HEK293 (cell line): ENCODE measurements at regions not wholly inside any gene's neighbourhood (a gene's known extent, or its start where the extent isn't known, plus 50 kb on each side); places are given as distances from the start of the nearest gene placed in this dataset.

Experiments used
- CTCF ChIA-PET: fragments of 350-600 bp; formaldehyde crosslinking; extraction: SDS; loops from one replicate; lab custom pipeline; 2021; ENCODE audit warnings: antibody characterized with exemption; lab: Yijun Ruan, JAX
- POLR2A ChIA-PET: fragments of 300-600 bp; formaldehyde crosslinking; extraction: SDS; loops from one replicate; lab custom pipeline; 2020; ENCODE audit warnings: antibody characterized with exemption, inconsistent platforms; lab: Yijun Ruan, JAX
- H3K27ac ChIP-seq: fragments of 200-500 bp; sonication (Bioruptor generic); 2 replicates; pipeline ENCODE4 v1.5.1; 2014; ENCODE audit warnings: low read depth, low read length, control low read depth, inconsistent platforms; ENCODE audit errors: extremely low read depth
- H3K36me3 ChIP-seq, 2 experiments: fragments of 200-500 bp in 1 of 2; sonication (Bioruptor generic) in 1 of 2; 1 replicate in 1 of 2; 2 replicates in 1 of 2; pipeline ENCODE4 v1.5.1; 2014 to 2017; ENCODE audit warnings: inconsistent platforms in 2 of 2, low read length in 2 of 2; ENCODE audit not compliant: control insufficient read depth in 2 of 2, insufficient read depth in 1 of 2
- H3K4me1 ChIP-seq: fragments of 200-500 bp; sonication (Bioruptor generic); 2 replicates; pipeline ENCODE4 v1.5.1; 2014; ENCODE audit warnings: mild to moderate bottlenecking, low read length, inconsistent platforms; ENCODE audit not compliant: control insufficient read depth, insufficient read depth
- H3K4me3 ChIP-seq: 2 replicates; pipeline ENCODE4 v1.5.1; 2011; ENCODE audit warnings: low read depth, mild to moderate bottlenecking, control low read depth, low read length, moderate library complexity
- H3K9me3 ChIP-seq: fragments of 200-500 bp; sonication (Bioruptor generic); 2 replicates; pipeline ENCODE4 v1.5.1; 2014; ENCODE audit warnings: low read depth, low read length, inconsistent platforms; ENCODE audit not compliant: control insufficient read depth, insufficient read depth
- CTCF ChIP-seq: fragments of 450-650 bp; formaldehyde crosslinking; IDR thresholded peaks from 2 replicates; pipeline ENCODE4 v1.5.1; 2016; ENCODE audit warnings: missing biosample characterization, missing genetic modification characterization
- ELK4 ChIP-seq: IDR thresholded peaks from 2 replicates; pipeline ENCODE4 v1.6.1; 2011; ENCODE audit warnings: mild to moderate bottlenecking, low read depth, low read length, borderline replicate concordance
- GLIS2 ChIP-seq: fragments of 450-650 bp; formaldehyde crosslinking; IDR thresholded peaks from 2 replicates; pipeline ENCODE4 v1.5.1; 2016; ENCODE audit warnings: missing biosample characterization, missing genetic modification characterization
- MYNN ChIP-seq: fragments of 450-650 bp; formaldehyde crosslinking; IDR thresholded peaks from 2 replicates; pipeline ENCODE4 v1.5.1; 2016; ENCODE audit warnings: missing biosample characterization, missing genetic modification characterization, borderline replicate concordance
- PBX3 ChIP-seq: sonication (generic); formaldehyde crosslinking; IDR thresholded peaks from 2 replicates; pipeline ENCODE4 v1.8.1; 2022; ENCODE audit warnings: mild to moderate bottlenecking, moderate library complexity, missing genetic modification reagents
- WT1 ChIP-seq: fragments of 450-650 bp; formaldehyde crosslinking; IDR thresholded peaks from 2 replicates; pipeline ENCODE4 v1.5.1; 2016; ENCODE audit warnings: missing biosample characterization, missing genetic modification characterization
- ZBTB20 ChIP-seq: fragments of 450-650 bp; formaldehyde crosslinking; IDR thresholded peaks from 2 replicates; pipeline ENCODE4 v1.5.1; 2016; ENCODE audit warnings: missing biosample characterization, missing genetic modification characterization
- ZBTB44 ChIP-seq: fragments of 450-650 bp; IDR thresholded peaks from 2 replicates; pipeline ENCODE4 v1.5.1; 2018; ENCODE audit warnings: missing biosample characterization, mild to moderate bottlenecking, missing genetic modification characterization
- ZBTB48 ChIP-seq: fragments of 450-650 bp; formaldehyde crosslinking; IDR thresholded peaks from 2 replicates; pipeline ENCODE4 v1.5.1; 2016; ENCODE audit warnings: missing biosample characterization, missing genetic modification characterization
- ZFP69B ChIP-seq: fragments of 450-650 bp; formaldehyde crosslinking; IDR thresholded peaks from 2 replicates; pipeline ENCODE4 v1.5.1; 2016; ENCODE audit warnings: missing biosample characterization, missing genetic modification characterization
- ZNF10 ChIP-seq: fragments of 450-650 bp; formaldehyde crosslinking; IDR thresholded peaks from 2 replicates; pipeline ENCODE4 v1.5.1; 2017; ENCODE audit warnings: missing biosample characterization, missing genetic modification characterization
- ZNF114 ChIP-seq: fragments of 450-650 bp; formaldehyde crosslinking; IDR thresholded peaks from 2 replicates; pipeline ENCODE4 v1.5.0; 2017; ENCODE audit warnings: missing biosample characterization, missing genetic modification characterization
- ZNF140 ChIP-seq: fragments of 450-650 bp; formaldehyde crosslinking; IDR thresholded peaks from 2 replicates; pipeline ENCODE4 v1.5.1; 2016; ENCODE audit warnings: missing biosample characterization, missing genetic modification characterization
- ZNF184 ChIP-seq: fragments of 450-650 bp; IDR thresholded peaks from 2 replicates; pipeline ENCODE4 v1.5.1; 2018; ENCODE audit warnings: missing biosample characterization, mild to moderate bottlenecking, missing genetic modification characterization
- ZNF292 ChIP-seq: fragments of 450-650 bp; formaldehyde crosslinking; IDR thresholded peaks from 2 replicates; pipeline ENCODE4 v1.5.1; 2016; ENCODE audit warnings: low read depth, missing biosample characterization, missing genetic modification characterization, borderline replicate concordance
- ZNF513 ChIP-seq: fragments of 450-650 bp; IDR thresholded peaks from 2 replicates; pipeline ENCODE4 v1.5.1; 2018; ENCODE audit warnings: missing biosample characterization, missing genetic modification characterization
- ZNF521 ChIP-seq: fragments of 450-650 bp; formaldehyde crosslinking; IDR thresholded peaks from 2 replicates; pipeline ENCODE4 v1.5.1; 2017; ENCODE audit warnings: missing biosample characterization, mild to moderate bottlenecking, missing genetic modification characterization
- ZNF558 ChIP-seq: fragments of 450-650 bp; formaldehyde crosslinking; IDR thresholded peaks from 2 replicates; pipeline ENCODE4 v1.5.1; 2016; ENCODE audit warnings: missing biosample characterization, missing genetic modification characterization
- ZNF621 ChIP-seq: fragments of 450-650 bp; formaldehyde crosslinking; IDR thresholded peaks from 2 replicates; pipeline ENCODE4 v1.5.1; 2017; ENCODE audit warnings: missing biosample characterization, missing genetic modification characterization
- ZNF692 ChIP-seq: fragments of 450-650 bp; formaldehyde crosslinking; IDR thresholded peaks from 2 replicates; pipeline ENCODE4 v1.5.1; 2016; ENCODE audit warnings: missing biosample characterization, missing genetic modification characterization
- ZNF76 ChIP-seq: fragments of 450-650 bp; formaldehyde crosslinking; IDR thresholded peaks from 2 replicates; pipeline ENCODE4; 2016; ENCODE audit warnings: low read depth, missing biosample characterization, missing genetic modification characterization, borderline replicate concordance
- ZNF830 ChIP-seq: fragments of 450-650 bp; IDR thresholded peaks from 2 replicates; pipeline ENCODE4 v1.5.0; 2018; ENCODE audit warnings: missing biosample characterization, missing genetic modification characterization, low read depth, mild to moderate bottlenecking, moderate library complexity
- ZSCAN30 ChIP-seq: fragments of 450-650 bp; IDR thresholded peaks from 2 replicates; pipeline ENCODE4 v1.5.1; 2018; ENCODE audit warnings: missing biosample characterization, mild to moderate bottlenecking, missing genetic modification characterization, moderate library complexity
- ZSCAN4 ChIP-seq: fragments of 450-650 bp; formaldehyde crosslinking; IDR thresholded peaks from 2 replicates; pipeline ENCODE4 v1.5.1; 2017; ENCODE audit warnings: missing biosample characterization, missing genetic modification characterization

- TF ChIP-seq ZNF521: no peak
Measured at GRCh38 chr21:16437586-16437985, 707.8 kb downstream of the USP25 start (continued).

- H3K4me1 ChIP-seq: peaks cover 4% of the 10 kb centered on the region; the same call in 1 of the 2 replicates
- POLR2A ChIA-PET: no interaction called here
- H3K4me3 ChIP-seq: no peak overlapping the region
- CTCF ChIA-PET: interaction anchor here (0.7 kb wide), 1 partner anchor 47 kb away, joined by 4 read pairs; no protein-coding TSS in a partner anchor
- H3K9me3 ChIP-seq: no peaks in the 10 kb centered on the region
- TF ChIP-seq ZNF830: no peak
- TF ChIP-seq PBX3: no peak
- TF ChIP-seq ZNF292 (tag by site-specific recombination): no peak
- no peak for TF ChIP-seq ZBTB48 (tag by site-specific recombination)
- no peak for TF ChIP-seq ZNF184 (tag by site-specific recombination)
- TF ChIP-seq ZFP69B (tag by site-specific recombination): no peak
- no peak for TF ChIP-seq ZNF76 (tag by site-specific recombination)
- TF ChIP-seq ELK4: no peak
- TF ChIP-seq ZBTB20 (tag by site-specific recombination): no peak
- no peak for TF ChIP-seq ZNF114 (tag by site-specific recombination)
- H3K36me3 ChIP-seq: no peaks in the 10 kb centered on the region
- no peak overlapping the region for H3K27ac ChIP-seq
Measured at GRCh38 chr21:16438761-16439160, 709.0 kb downstream of the USP25 start.

GRCh38 chr21:16441789-16442188 lies 712.0 kb downstream of the USP25 start:
- Histone ChIP-seq H3K9me3 (no peaks in the 10 kb centered on the region), H3K36me3 (no peaks in the 10 kb centered on the region), H3K27ac (no peak overlapping the region), H3K4me3 (no peak overlapping the region), H3K4me1 (peaks cover 9% of the 10 kb centered on the region; the same call in 1 of the 2 replicates)
- POLR2A ChIA-PET: no interaction called here
- CTCF ChIA-PET: no interaction called here
- TF ChIP-seq ZBTB44 (tag by site-specific recombination) (no peak), ZSCAN30 (tag by site-specific recombination) (no peak), ZNF692 (tag by site-specific recombination) (no peak), ZNF140 (tag by site-specific recombination) (no peak), ZNF558 (tag by site-specific recombination) (no peak), ZNF513 (tag by site-specific recombination) (no peak), CTCF (tag by site-specific recombination) (no peak), MYNN (no peak), ZNF10 (tag by site-specific recombination) (no peak), ZNF621 (no peak), ZSCAN4 (no peak), WT1 (tag by site-specific recombination) (no peak), GLIS2 (tag by site-specific recombination) (no peak)
